Limb (tissue), 2 donors: ENCODE measurements at regions not wholly inside any gene's neighbourhood (a gene's known extent, or its start where the extent isn't known, plus 50 kb on each side); places are given as distances from the start of the nearest gene placed in this dataset.
"Not testable (repeated sequence)": the region's sequence is repeated elsewhere in the genome, so short reads cannot be mapped to it uniquely, and the experiment has no call there.

Experiments
- DNase-seq, 2 donors: peaks; one replicate each; pipeline ENCODE4 v3.0.0-alpha.2; 2016; ENCODE audit errors: extremely low spot score in 2 of 2

GRCh38 chr16:72597938-72598337 is 426.0 kb upstream of the PMFBP1 start:
- no peak for DNase-seq

GRCh38 chr16:72596373-72596772 is 424.4 kb upstream of the PMFBP1 start:
- no peak for DNase-seq

- DNase-seq, result no peak
Observed at GRCh38 chr16:72590151-72590937, 418.4 kb upstream of the PMFBP1 start.

- DNase-seq, result no peak
Observed at GRCh38 chr16:72588551-72588950, 416.6 kb upstream of the PMFBP1 start.

- DNase-seq, result not testable (repeated sequence)
Observed at GRCh38 chr16:72578061-72578460, 406.1 kb upstream of the PMFBP1 start.

GRCh38 chr16:72576189-72576588 is 404.2 kb upstream of the PMFBP1 start:
- no peak for DNase-seq

- no peak for DNase-seq
Observed at GRCh38 chr16:72569677-72570076, 397.7 kb upstream of the PMFBP1 start.

- DNase-seq, result no peak
Observed at GRCh38 chr16:72568502-72568901, 396.5 kb upstream of the PMFBP1 start.

- DNase-seq, result no peak
Observed at GRCh38 chr16:72566174-72566573, 394.2 kb upstream of the PMFBP1 start.

- no peak for DNase-seq
Observed at GRCh38 chr16:72565106-72565505, 393.2 kb upstream of the PMFBP1 start.

- no peak for DNase-seq
Observed at GRCh38 chr16:72560617-72561016, 388.7 kb upstream of the PMFBP1 start.

GRCh38 chr16:72558501-72558900 is 386.5 kb upstream of the PMFBP1 start:
- no peak for DNase-seq

GRCh38 chr16:72554935-72555334 is 383.0 kb upstream of the PMFBP1 start:
- no peak for DNase-seq

- no peak for DNase-seq
Observed at GRCh38 chr16:72552654-72553053, 380.7 kb upstream of the PMFBP1 start.

- no peak for DNase-seq
Observed at GRCh38 chr16:72551649-72552048, 379.7 kb upstream of the PMFBP1 start.

- DNase-seq, result no peak
Observed at GRCh38 chr16:72549878-72550277, 377.9 kb upstream of the PMFBP1 start.

GRCh38 chr16:72542102-72542501 is 370.1 kb upstream of the PMFBP1 start:
- no peak for DNase-seq

- DNase-seq, result peak in 1 of 2 donors; percentile 34
Observed at GRCh38 chr16:72537664-72538063, 365.7 kb upstream of the PMFBP1 start.

GRCh38 chr16:72536723-72537435 is 364.9 kb upstream of the PMFBP1 start:
- DNase-seq, result no peak

- no peak for DNase-seq
Observed at GRCh38 chr16:72532906-72533410, 361.0 kb upstream of the PMFBP1 start.

GRCh38 chr16:72530434-72530833 is 358.5 kb upstream of the PMFBP1 start:
- no peak for DNase-seq

- no peak for DNase-seq
Observed at GRCh38 chr16:72523087-72523486, 351.1 kb upstream of the PMFBP1 start.

- no peak for DNase-seq
Observed at GRCh38 chr16:72517154-72517553, 345.2 kb upstream of the PMFBP1 start.
